H9 (cell line): ENCODE measurements at regions not wholly inside any gene's neighbourhood (a gene's known extent, or its start where the extent isn't known, plus 50 kb on each side); places are given as distances from the start of the nearest gene placed in this dataset.

ENCODE experiments used
- DNase-seq: peaks from one replicate; pipeline ENCODE4 v3.0.0-alpha.2; 2017
- H2AFZ ChIP-seq: one replicate; pipeline ENCODE4 v1.6.1; 2013; ENCODE audit warnings: mild to moderate bottlenecking, low read length, control low read depth, moderate library complexity
- H2AK5ac ChIP-seq: 2 replicates; pipeline ENCODE4 v1.6.1; 2013; ENCODE audit warnings: low read length, control low read depth, mixed read lengths; ENCODE audit not compliant: insufficient read length
- H2BK120ac ChIP-seq: one replicate; pipeline ENCODE4 v1.6.1; 2013; ENCODE audit warnings: low read depth, mild to moderate bottlenecking, low read length, control low read depth, inconsistent platforms; ENCODE audit not compliant: poor library complexity, severe bottlenecking
- H2BK12ac ChIP-seq: 2 replicates; pipeline ENCODE4 v1.6.1; 2013; ENCODE audit warnings: low read length, control low read depth, mixed read lengths, low read depth; ENCODE audit not compliant: insufficient read length
- H2BK15ac ChIP-seq: 2 replicates; pipeline ENCODE4 v1.6.1; 2013; ENCODE audit warnings: low read depth, low read length, control low read depth
- H2BK20ac ChIP-seq: one replicate; pipeline ENCODE4 v1.6.1; 2013; ENCODE audit warnings: low read depth, mild to moderate bottlenecking, low read length, control low read depth, inconsistent platforms; ENCODE audit not compliant: poor library complexity, severe bottlenecking
- H2BK5ac ChIP-seq: 2 replicates; pipeline ENCODE4 v1.6.1; 2013; ENCODE audit warnings: low read length, control low read depth, mixed read lengths; ENCODE audit not compliant: insufficient read length
- H3K14ac ChIP-seq: 2 replicates; pipeline ENCODE4 v1.6.1; 2013; ENCODE audit warnings: low read length, control low read depth; ENCODE audit not compliant: insufficient read depth
- H3K18ac ChIP-seq: 2 replicates; pipeline ENCODE4 v1.6.1; 2013; ENCODE audit warnings: low read depth, mild to moderate bottlenecking, mixed read lengths, low read length, control low read depth; ENCODE audit not compliant: insufficient read length
- H3K23ac ChIP-seq: 2 replicates; pipeline ENCODE4 v1.6.1; 2013; ENCODE audit warnings: low read length, control low read depth, mixed read lengths, low read depth; ENCODE audit not compliant: insufficient read length
- H3K23me2 ChIP-seq: 2 replicates; pipeline ENCODE4 v1.6.1; 2013; ENCODE audit warnings: low read depth, mild to moderate bottlenecking, mixed read lengths, low read length, control low read depth; ENCODE audit not compliant: insufficient read length, poor library complexity, severe bottlenecking
- H3K27ac ChIP-seq: 2 replicates; pipeline ENCODE4 v1.5.1; 2013; ENCODE audit warnings: low read length, control low read depth, mixed read lengths, low read depth; ENCODE audit not compliant: insufficient read length
- H3K27me3 ChIP-seq: 2 replicates; pipeline ENCODE4 v1.6.1; 2013; ENCODE audit warnings: low read length, control low read depth, inconsistent platforms; ENCODE audit not compliant: insufficient read depth
- H3K4ac ChIP-seq: 2 replicates; pipeline ENCODE4 v1.6.1; 2013; ENCODE audit warnings: low read depth, mild to moderate bottlenecking, control low read depth, inconsistent platforms, low read length, moderate library complexity
- H3K4me1 ChIP-seq: 2 replicates; pipeline ENCODE4 v1.6.1; 2013; ENCODE audit warnings: low read length, control low read depth, inconsistent platforms; ENCODE audit not compliant: insufficient read depth
- H3K4me2 ChIP-seq: 2 replicates; pipeline ENCODE4 v1.6.1; 2013; ENCODE audit warnings: low read length, control low read depth, mixed read lengths; ENCODE audit not compliant: insufficient read length, insufficient read depth
- H3K56ac ChIP-seq: 2 replicates; pipeline ENCODE4 v1.6.1; 2013; ENCODE audit warnings: low read depth, mild to moderate bottlenecking, mixed read lengths, low read length, control low read depth; ENCODE audit not compliant: insufficient read length
- H3K79me1 ChIP-seq: 2 replicates; pipeline ENCODE4 v1.6.1; 2013; ENCODE audit warnings: low read depth, mild to moderate bottlenecking, moderate library complexity, low read length, control low read depth, inconsistent platforms; ENCODE audit not compliant: insufficient read depth, poor library complexity, severe bottlenecking
- H3K79me2 ChIP-seq: 2 replicates; pipeline ENCODE4 v1.6.1; 2013; ENCODE audit warnings: low read length, control low read depth, inconsistent platforms; ENCODE audit not compliant: insufficient read depth
- H3K9ac ChIP-seq: 2 replicates; pipeline ENCODE4 v1.6.1; 2013; ENCODE audit warnings: low read length, control low read depth, mixed read lengths; ENCODE audit not compliant: insufficient read length; ENCODE audit errors: extremely low read depth
- H3K9me3 ChIP-seq: one replicate; pipeline ENCODE4 v1.6.1; 2013; ENCODE audit warnings: low read depth, low read length, inconsistent platforms; ENCODE audit not compliant: control insufficient read depth
- H3T11ph ChIP-seq: one replicate; pipeline ENCODE4 v1.6.1; 2013; ENCODE audit warnings: mild to moderate bottlenecking, low read length, control low read depth, inconsistent platforms
- H4K20me1 ChIP-seq: one replicate; pipeline ENCODE4 v1.6.1; 2013; ENCODE audit not compliant: control insufficient read depth, insufficient read length, insufficient read depth
- H4K5ac ChIP-seq: 2 replicates; pipeline ENCODE4 v1.6.1; 2013; ENCODE audit warnings: low read depth, mild to moderate bottlenecking, mixed read lengths, low read length, control low read depth; ENCODE audit not compliant: insufficient read length
- H4K8ac ChIP-seq: replicated peaks from 2 replicates; pipeline ENCODE4 v1.6.1; 2013; ENCODE audit warnings: low read length, control low read depth, mixed read lengths, low read depth; ENCODE audit not compliant: insufficient read length
- H4K91ac ChIP-seq: 2 replicates; pipeline ENCODE4 v1.6.1; 2013; ENCODE audit warnings: low read depth, mild to moderate bottlenecking, moderate library complexity, mixed read lengths, low read length, control low read depth; ENCODE audit not compliant: insufficient read length
- H3K27ac Mint-ChIP-seq, 3 experiments: 2 replicates in 2 of 3; 3 replicates in 1 of 3; pipeline ENCODE4 v1.8.0; 2020 to 2021; ENCODE audit warnings: mixed read lengths in 3 of 3, mild to moderate bottlenecking in 1 of 3, moderate library complexity in 1 of 3
- H3K27me3 Mint-ChIP-seq: 2 replicates; pipeline ENCODE4 v1.8.0; 2021; ENCODE audit warnings: low read depth, mild to moderate bottlenecking, moderate library complexity, mixed read lengths
- H3K36me3 Mint-ChIP-seq, 3 experiments: 2 replicates in 2 of 3; 3 replicates in 1 of 3; pipeline ENCODE4 v1.8.0; 2020 to 2021; ENCODE audit warnings: low read depth in 3 of 3, mixed read lengths in 3 of 3; ENCODE audit not compliant: insufficient read depth in 1 of 3
- H3K4me1 Mint-ChIP-seq, 2 experiments: 2 replicates each; pipeline ENCODE4 v1.8.0; 2020; ENCODE audit warnings: mixed read lengths in 2 of 2
- H3K4me3 Mint-ChIP-seq, 2 experiments: 2 replicates in 1 of 2; 3 replicates in 1 of 2; pipeline ENCODE4 v1.8.0; 2020 to 2021; ENCODE audit warnings: mild to moderate bottlenecking in 2 of 2, mixed read lengths in 2 of 2, moderate library complexity in 1 of 2
- H3K9me3 Mint-ChIP-seq, 2 experiments: 2 replicates in 1 of 2; 3 replicates in 1 of 2; pipeline ENCODE4 v1.8.0; 2020; ENCODE audit warnings: mild to moderate bottlenecking in 2 of 2, mixed read lengths in 2 of 2, moderate library complexity in 1 of 2
- WGBS: extraction: QIAGEN DNeasy Blood & Tissue Kit; methylation state at CpG from one replicate; pipeline ENCODE4 v1.1.7; 2013; ENCODE audit warnings: missing lambda C conversion rate, low lambda C conversion rate, mixed read lengths; ENCODE audit not compliant: insufficient read length; ENCODE audit errors: extremely low coverage; 5-methylcytosine and 5-hydroxymethylcytosine counted together
- TF ChIP-seq, protein P1 (sequence below): fragments of 200-600 bp; sonication (generic); conservative IDR thresholded peaks from 3 replicates; pipeline ENCODE4 v1.8.0; 2021; ENCODE audit warnings: antibody characterized with exemption, mild to moderate bottlenecking

DNA sequence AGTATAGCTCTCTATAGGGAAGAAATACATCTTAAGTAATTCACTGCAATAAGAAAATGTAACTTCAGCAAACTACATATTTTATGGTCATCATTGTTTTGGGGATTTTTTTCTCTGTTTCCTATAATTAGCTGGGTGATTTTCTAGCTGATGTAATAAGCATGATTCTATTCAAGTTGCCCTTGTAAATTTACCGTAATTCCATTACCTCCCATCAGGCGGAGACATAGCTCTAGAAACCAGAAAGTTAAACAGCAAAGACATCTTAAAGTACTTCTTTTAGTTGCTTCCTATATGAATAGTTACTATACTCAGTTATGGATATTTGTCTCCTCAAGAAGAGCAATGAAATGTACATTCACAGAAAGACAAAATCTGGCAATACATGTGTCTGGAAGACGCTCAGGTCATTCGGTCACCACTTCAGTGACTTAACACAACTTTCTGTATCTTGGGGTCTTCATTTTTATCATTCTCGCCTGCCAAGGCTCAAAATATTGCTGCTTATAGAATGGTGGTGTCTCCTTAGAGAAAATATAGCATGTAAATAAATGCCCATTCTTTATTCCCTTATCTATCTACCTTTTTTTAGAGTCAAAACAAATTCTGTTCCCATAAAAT is 239.9 kb upstream of the ZC3H12C start:
- no peak overlapping the region for H2BK12ac ChIP-seq
- Mint-ChIP-seq H3K27me3 (no peaks in the 10 kb centered on the region), H3K4me1 (no peaks in the 10 kb centered on the region; a peak in 1 of 4 replicates), H3K36me3 (no peaks in the 10 kb centered on the region), H3K9me3 (no peaks in the 10 kb centered on the region), H3K4me3 (no peak overlapping the region), H3K27ac (no peak overlapping the region)
- H3K23ac ChIP-seq: no peak overlapping the region
- no peaks in the 10 kb centered on the region for H3K79me2 ChIP-seq
- no peak overlapping the region for H3K9ac ChIP-seq
- no CpG with 5 or more reads among the region's 5 CpGs for WGBS
- no peaks in the 10 kb centered on the region for H3K27me3 ChIP-seq
- H2AK5ac ChIP-seq: no peak overlapping the region
- H3K4ac ChIP-seq: no peak overlapping the region
- no peak overlapping the region for H3K56ac ChIP-seq
- H2BK15ac ChIP-seq: no peak overlapping the region
- no peak overlapping the region for H3K27ac ChIP-seq
- no peaks in the 10 kb centered on the region for H3K79me1 ChIP-seq
- H4K5ac ChIP-seq: no peak overlapping the region
- H2BK5ac ChIP-seq: no peak overlapping the region
- TF ChIP-seq, protein P1, sequence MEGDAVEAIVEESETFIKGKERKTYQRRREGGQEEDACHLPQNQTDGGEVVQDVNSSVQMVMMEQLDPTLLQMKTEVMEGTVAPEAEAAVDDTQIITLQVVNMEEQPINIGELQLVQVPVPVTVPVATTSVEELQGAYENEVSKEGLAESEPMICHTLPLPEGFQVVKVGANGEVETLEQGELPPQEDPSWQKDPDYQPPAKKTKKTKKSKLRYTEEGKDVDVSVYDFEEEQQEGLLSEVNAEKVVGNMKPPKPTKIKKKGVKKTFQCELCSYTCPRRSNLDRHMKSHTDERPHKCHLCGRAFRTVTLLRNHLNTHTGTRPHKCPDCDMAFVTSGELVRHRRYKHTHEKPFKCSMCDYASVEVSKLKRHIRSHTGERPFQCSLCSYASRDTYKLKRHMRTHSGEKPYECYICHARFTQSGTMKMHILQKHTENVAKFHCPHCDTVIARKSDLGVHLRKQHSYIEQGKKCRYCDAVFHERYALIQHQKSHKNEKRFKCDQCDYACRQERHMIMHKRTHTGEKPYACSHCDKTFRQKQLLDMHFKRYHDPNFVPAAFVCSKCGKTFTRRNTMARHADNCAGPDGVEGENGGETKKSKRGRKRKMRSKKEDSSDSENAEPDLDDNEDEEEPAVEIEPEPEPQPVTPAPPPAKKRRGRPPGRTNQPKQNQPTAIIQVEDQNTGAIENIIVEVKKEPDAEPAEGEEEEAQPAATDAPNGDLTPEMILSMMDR: peak; percentile 83
- no peaks in the 10 kb centered on the region for H3K9me3 ChIP-seq
- H4K8ac ChIP-seq: no peak overlapping the region
- no peak overlapping the region for H3K18ac ChIP-seq
- no peak overlapping the region for H2AFZ ChIP-seq
- no peak overlapping the region for H4K91ac ChIP-seq
- H4K20me1 ChIP-seq: no peaks in the 10 kb centered on the region
- H2BK20ac ChIP-seq: no peak overlapping the region
- H3K14ac ChIP-seq: no peak overlapping the region
- no peak overlapping the region for H2BK120ac ChIP-seq
- no peak overlapping the region for H3T11ph ChIP-seq
- no peak overlapping the region for H3K4me2 ChIP-seq
- H3K4me1 ChIP-seq: no peaks in the 10 kb centered on the region
- DNase-seq: no peak
- H3K23me2 ChIP-seq: no peaks in the 10 kb centered on the region
